H1 (cell line): ENCODE measurements at regions not wholly inside any gene's neighbourhood (a gene's known extent, or its start where the extent isn't known, plus 50 kb on each side); places are given as distances from the start of the nearest gene placed in this dataset.

Experiments used
- CTCF ChIA-PET: fragments of 300-600 bp; sonication (Branson Sonifier 250); formaldehyde crosslinking; loops from one replicate; lab custom pipeline; 2021; ENCODE audit not compliant: partially characterized antibody; lab: Charles Lee
- POLR2A ChIA-PET: fragments of 300-600 bp; sonication (Branson Sonifier 250); formaldehyde crosslinking; loops from one replicate; lab custom pipeline; 2021; ENCODE audit warnings: inconsistent platforms; ENCODE audit not compliant: partially characterized antibody; lab: Charles Lee
- DNase-seq, 2 experiments: peaks; one replicate each; pipeline versions ENCODE4 v3.0.0 to v3.0.0-alpha.2; 2010 to 2022; ENCODE audit warnings: low spot score in 2 of 2, low read depth in 1 of 2, mixed read lengths in 1 of 2
- FAIRE-seq: peaks from 2 replicates; lab custom pipeline; 2011; peaks lifted over from hg19 to GRCh38; lab: Jason Lieb, UNC
- H2AFZ ChIP-seq: 2 replicates; pipeline ENCODE4 v1.8.1; 2012; ENCODE audit warnings: low read length, inconsistent platforms
- H2AK5ac ChIP-seq: 2 replicates; pipeline ENCODE4 v1.6.1; 2013; ENCODE audit warnings: low read depth, low read length
- H2BK120ac ChIP-seq: replicated peaks from 2 replicates; pipeline ENCODE3; 2013; ENCODE audit warnings: low read depth, low read length, inconsistent platforms
- H2BK12ac ChIP-seq: 2 replicates; pipeline ENCODE4 v1.6.1; 2013; ENCODE audit warnings: low read depth, low read length
- H2BK15ac ChIP-seq: 2 replicates; pipeline ENCODE4 v1.6.1; 2013; ENCODE audit warnings: low read length
- H2BK20ac ChIP-seq: 2 replicates; pipeline ENCODE4 v1.6.1; 2013; ENCODE audit warnings: low read length
- H2BK5ac ChIP-seq: 2 replicates; pipeline ENCODE4 v1.6.1; 2013; ENCODE audit warnings: low read depth, low read length
- H3K14ac ChIP-seq: 2 replicates; pipeline ENCODE4 v1.6.1; 2013; ENCODE audit warnings: inconsistent platforms; ENCODE audit not compliant: insufficient read length
- H3K18ac ChIP-seq: 2 replicates; pipeline ENCODE4 v1.6.1; 2013; ENCODE audit warnings: low read length; ENCODE audit errors: extremely low read depth
- H3K23ac ChIP-seq: 2 replicates; pipeline ENCODE4 v1.6.1; 2013; ENCODE audit warnings: inconsistent platforms; ENCODE audit not compliant: insufficient read length
- H3K23me2 ChIP-seq: 2 replicates; pipeline ENCODE4 v1.6.1; 2013; ENCODE audit warnings: low read depth, low read length
- H3K27ac ChIP-seq: 2 replicates; pipeline ENCODE4 v1.6.1; 2011; ENCODE audit warnings: low read depth, low read length, inconsistent platforms
- H3K27me3 ChIP-seq, 4 experiments: replicated peaks in 1 of 4; 1 replicate in 1 of 4; 2 replicates in 3 of 4; pipeline versions ENCODE4 v1.6.1 to v1.8.1; 2011 to 2013; ENCODE audit warnings: low read length in 3 of 4, mild to moderate bottlenecking in 3 of 4, inconsistent platforms in 2 of 4, mixed read lengths in 2 of 4, moderate library complexity in 1 of 4; ENCODE audit not compliant: control insufficient read depth in 3 of 4, insufficient read depth in 3 of 4; ENCODE audit errors: extremely low read depth in 1 of 4
- H3K36me3 ChIP-seq, 4 experiments: 2 replicates each; pipeline versions ENCODE4 v1.6.1 to v1.8.1; 2011 to 2013; ENCODE audit warnings: mild to moderate bottlenecking in 4 of 4, low read length in 3 of 4, moderate library complexity in 2 of 4, control low read depth in 1 of 4, inconsistent platforms in 1 of 4; ENCODE audit not compliant: insufficient read depth in 4 of 4, control insufficient read depth in 2 of 4
- H3K4ac ChIP-seq: replicated peaks from 2 replicates; pipeline ENCODE3; 2013; ENCODE audit warnings: low read length, low read depth, mixed read lengths, inconsistent platforms; ENCODE audit not compliant: insufficient read length
- H3K4me1 ChIP-seq, 4 experiments: replicated peaks in 1 of 4; 1 replicate in 1 of 4; 2 replicates in 3 of 4; pipeline versions ENCODE4 v1.6.1 to v1.8.1; 2011 to 2013; ENCODE audit warnings: low read length in 3 of 4, inconsistent platforms in 2 of 4, mixed read lengths in 1 of 4; ENCODE audit not compliant: insufficient read depth in 4 of 4, control insufficient read depth in 3 of 4
- H3K4me2 ChIP-seq, 2 experiments: 2 replicates each; pipeline versions ENCODE4 v1.6.1 to v1.8.1; 2011 to 2013; ENCODE audit warnings: low read depth in 2 of 2, low read length in 2 of 2, control low read depth in 1 of 2, inconsistent platforms in 1 of 2, mild to moderate bottlenecking in 1 of 2; ENCODE audit not compliant: insufficient read depth in 1 of 2
- H3K4me3 ChIP-seq, 4 experiments: fragments of 200-600, 300-600 bp in 1 of 4; sonication (generic), shearing (Covaris generic), sonication (Bioruptor Twin) in 1 of 4; 2 replicates each; pipeline versions ENCODE4 v1.5.1 to v1.8.1; 2011 to 2016; ENCODE audit warnings: low read length in 4 of 4, low read depth in 3 of 4, control low read depth in 2 of 4, inconsistent platforms in 2 of 4, mild to moderate bottlenecking in 2 of 4, mixed read lengths in 1 of 4, moderate library complexity in 1 of 4; ENCODE audit not compliant: insufficient read depth in 2 of 4; ENCODE audit errors: extremely low read depth in 1 of 4
- H3K56ac ChIP-seq: replicated peaks from 2 replicates; pipeline ENCODE3; 2013; ENCODE audit warnings: low read depth, mild to moderate bottlenecking, mixed read lengths, low read length, inconsistent platforms; ENCODE audit not compliant: insufficient read length
- H3K79me1 ChIP-seq: 2 replicates; pipeline ENCODE4 v1.6.1; 2013; ENCODE audit warnings: low read depth, low read length, control low read depth
- H3K79me2 ChIP-seq, 2 experiments: 2 replicates each; pipeline versions ENCODE4 v1.6.1 to v1.8.1; 2012 to 2013; ENCODE audit warnings: low read length in 2 of 2, mild to moderate bottlenecking in 2 of 2, inconsistent platforms in 1 of 2; ENCODE audit not compliant: insufficient read depth in 2 of 2, control insufficient read depth in 1 of 2
- H3K9ac ChIP-seq, 4 experiments: replicated peaks in 1 of 4; 1 replicate in 1 of 4; 2 replicates in 3 of 4; pipeline versions ENCODE4 v1.6.1 to v1.8.1; 2011 to 2013; ENCODE audit warnings: low read depth in 3 of 4, low read length in 3 of 4, control low read depth in 2 of 4, mild to moderate bottlenecking in 2 of 4, moderate library complexity in 2 of 4, inconsistent platforms in 1 of 4; ENCODE audit errors: extremely low read depth in 1 of 4
- H3K9me3 ChIP-seq, 2 experiments: 2 replicates each; pipeline versions ENCODE4 v1.6.1 to v1.8.1; 2012 to 2013; ENCODE audit warnings: mild to moderate bottlenecking in 2 of 2, moderate library complexity in 2 of 2, control low read depth in 1 of 2, inconsistent platforms in 1 of 2, low read depth in 1 of 2, low read length in 1 of 2, mixed read lengths in 1 of 2; ENCODE audit not compliant: insufficient read depth in 2 of 2
- H4K20me1 ChIP-seq, 2 experiments: replicated peaks in 1 of 2; 2 replicates each; pipeline versions ENCODE3 to v1.8.1; 2011 to 2013; ENCODE audit warnings: inconsistent platforms in 2 of 2, low read length in 2 of 2, mild to moderate bottlenecking in 1 of 2; ENCODE audit not compliant: insufficient read depth in 2 of 2, control insufficient read depth in 1 of 2
- H4K5ac ChIP-seq: 2 replicates; pipeline ENCODE4 v1.6.1; 2013; ENCODE audit warnings: low read length, low read depth, mixed read lengths, inconsistent platforms; ENCODE audit not compliant: insufficient read length
- H4K8ac ChIP-seq: 2 replicates; pipeline ENCODE4 v1.8.0; 2013; ENCODE audit warnings: mild to moderate bottlenecking, moderate library complexity, low read length, inconsistent platforms; ENCODE audit not compliant: insufficient read depth; ENCODE audit errors: extremely low read depth
- H4K91ac ChIP-seq: replicated peaks from 2 replicates; pipeline ENCODE3; 2013; ENCODE audit warnings: low read length, mixed read lengths, inconsistent platforms; ENCODE audit not compliant: insufficient read length
- CBX8 ChIP-seq: fragments of 300-800, 300-1000 bp; sonication (generic); IDR thresholded peaks from 2 replicates; pipeline ENCODE4 v1.7.1; 2016; ENCODE audit warnings: low read depth, low read length, borderline replicate concordance
- CHD1 ChIP-seq: IDR thresholded peaks from 2 replicates; pipeline ENCODE4 v1.6.1; 2012; ENCODE audit warnings: low read depth, low read length, improper control_type of control experiment
- EZH2 ChIP-seq: fragments of 200-600 bp; sonication (generic); IDR thresholded peaks from 2 replicates; pipeline ENCODE4 v1.7.1; 2012; ENCODE audit warnings: low read depth, mild to moderate bottlenecking, moderate library complexity, low read length, inconsistent platforms; ENCODE audit not compliant: severe bottlenecking
- HDAC2 ChIP-seq, 2 experiments: fragments of 300-600 bp in 1 of 2; sonication (generic) in 1 of 2; IDR thresholded peaks; 2 replicates each; pipeline ENCODE4 v1.6.1; 2011 to 2012; ENCODE audit warnings: low read depth in 2 of 2, low read length in 2 of 2, mild to moderate bottlenecking in 2 of 2, moderate library complexity in 2 of 2, borderline replicate concordance in 1 of 2, inconsistent platforms in 1 of 2
- NANOG ChIP-seq: IDR thresholded peaks from 2 replicates; pipeline ENCODE4 v1.6.1; 2011; ENCODE audit warnings: low read length, low read depth, mild to moderate bottlenecking, inconsistent platforms; ENCODE audit not compliant: insufficient read depth, poor library complexity, severe bottlenecking
- SAP30 ChIP-seq: fragments of 300-600 bp; sonication (generic); IDR thresholded peaks from 2 replicates; pipeline ENCODE4 v1.7.1; 2012; ENCODE audit warnings: low read length, moderate library complexity, mild to moderate bottlenecking, inconsistent platforms; ENCODE audit not compliant: insufficient read depth, insufficient replicate concordance
- WGBS, 2 experiments: shearing (Covaris generic) in 1 of 2; methylation state at CpG; one replicate each; pipeline versions ENCODE4 v1.1.6 to v1.1.7; 2013 to 2015; ENCODE audit warnings: low lambda C conversion rate in 2 of 2, mixed read lengths in 2 of 2, inconsistent platforms in 1 of 2, low coverage in 1 of 2, missing lambda C conversion rate in 1 of 2; ENCODE audit not compliant: insufficient replicate concordance in 2 of 2, insufficient coverage in 1 of 2, insufficient read length in 1 of 2; ENCODE audit errors: extremely low coverage in 1 of 2, missing lambda C conversion rate in 1 of 2; 5-methylcytosine and 5-hydroxymethylcytosine counted together

GRCh38 chr11:121890946-121891515 lies 225.0 kb downstream of the BLID start:
- Histone ChIP-seq H4K91ac (no peak overlapping the region), H3K4me3 (no peak overlapping the region), H2BK120ac (no peak overlapping the region), H2BK15ac (no peak overlapping the region), H3K14ac (no peak overlapping the region), H3K79me2 (no peaks in the 10 kb centered on the region), H3K4ac (no peak overlapping the region), H3K9ac (no peak overlapping the region), H3K56ac (no peak overlapping the region), H3K18ac (no peak overlapping the region), H3K23me2 (no peaks in the 10 kb centered on the region), H2BK12ac (no peak overlapping the region), H3K4me1 (peaks cover 0 to 4% (median 2%) of the 10 kb centered on the region in 4 experiments; a peak in 2 of 7 replicates), H3K79me1 (no peaks in the 10 kb centered on the region), H3K9me3 (no peaks in the 10 kb centered on the region), H2BK20ac (no peak overlapping the region), H2AFZ (no peak overlapping the region), H3K27ac (no peak overlapping the region), H3K36me3 (no peaks in the 10 kb centered on the region), H4K5ac (no peak overlapping the region), H3K4me2 (no peak overlapping the region), H4K20me1 (no peaks in the 10 kb centered on the region), H4K8ac (no peak overlapping the region), H3K27me3 (no peaks in the 10 kb centered on the region), H2BK5ac (no peak overlapping the region), H3K23ac (no peak overlapping the region), H2AK5ac (no peak overlapping the region)
- TF ChIP-seq NANOG = no peak
- TF ChIP-seq EZH2 = no peak
- TF ChIP-seq HDAC2 (IDR thresholded peaks at IDR 0.05; ENCODE audit: borderline replicate concordance in 1 of 2, low read depth in 2 of 2, low read length in 2 of 2) = no peak
- no peak for TF ChIP-seq SAP30
- no peak for TF ChIP-seq CBX8
- no peak for TF ChIP-seq CHD1
- DNase-seq (no peak), FAIRE-seq (no peak)
- ChIA-PET CTCF (interaction anchor here (1.0 kb wide), 1 partner anchor 8 kb away, joined by 3 read pairs; no protein-coding TSS in a partner anchor), POLR2A (no interaction called here)
- 87% methylated on average over 6 of the region's 6 CpGs; no CpG with 5 or more reads in 1 of the 2 experiments for WGBS, 2 experiments
